WERI-Rb-1 (cell line): ENCODE measurements at regions not wholly inside any gene's neighbourhood (a gene's known extent, or its start where the extent isn't known, plus 50 kb on each side); places are given as distances from the start of the nearest gene placed in this dataset.
A peak's percentile ranks its signal among the peaks of the same experiment; 100 is the strongest.

ENCODE experiments used
- DNase-seq: peaks from one replicate; pipeline ENCODE4 v3.0.0-alpha.2; 2020
- H3K27ac ChIP-seq: fragments of 250-450 bp; sonication (Bioruptor Pico); 2 replicates; pipeline ENCODE4 v1.5.1; 2020; ENCODE audit warnings: mild to moderate bottlenecking, moderate library complexity
- H3K27me3 ChIP-seq: fragments of 250-450 bp; sonication (Bioruptor Pico); 2 replicates; pipeline ENCODE4 v1.5.1; 2021; ENCODE audit warnings: mild to moderate bottlenecking, low read depth, moderate library complexity; ENCODE audit not compliant: insufficient read depth, severe bottlenecking
- H3K36me3 ChIP-seq: fragments of 250-450 bp; sonication (Bioruptor Pico); 2 replicates; pipeline ENCODE4 v1.5.1; 2020; ENCODE audit warnings: mild to moderate bottlenecking, moderate library complexity
- H3K4me3 ChIP-seq: 2 replicates; pipeline ENCODE4 v1.5.1; 2011; ENCODE audit warnings: low read depth, mild to moderate bottlenecking, control low read depth, low read length
- H3K9me3 ChIP-seq: fragments of 250-450 bp; sonication (Bioruptor Pico); 2 replicates; pipeline ENCODE4 v1.5.1; 2021; ENCODE audit warnings: mild to moderate bottlenecking, moderate library complexity; ENCODE audit not compliant: severe bottlenecking
- TF ChIP-seq, protein P1 (sequence below): IDR thresholded peaks from 2 replicates; pipeline ENCODE4 v1.5.1; 2011; ENCODE audit warnings: low read depth, mild to moderate bottlenecking, control low read depth, inconsistent platforms, low read length

GRCh38 chr10:62687230-62687748, 117.2 kb upstream of the ADO start:
- no peak overlapping the region for H3K27ac ChIP-seq
- peaks cover 77% of the 10 kb centered on the region for H3K27me3 ChIP-seq
- no peaks in the 10 kb centered on the region for H3K9me3 ChIP-seq
- H3K36me3 ChIP-seq = no peaks in the 10 kb centered on the region
- DNase-seq = no peak
- H3K4me3 ChIP-seq = no peak overlapping the region
- TF ChIP-seq, protein P1, sequence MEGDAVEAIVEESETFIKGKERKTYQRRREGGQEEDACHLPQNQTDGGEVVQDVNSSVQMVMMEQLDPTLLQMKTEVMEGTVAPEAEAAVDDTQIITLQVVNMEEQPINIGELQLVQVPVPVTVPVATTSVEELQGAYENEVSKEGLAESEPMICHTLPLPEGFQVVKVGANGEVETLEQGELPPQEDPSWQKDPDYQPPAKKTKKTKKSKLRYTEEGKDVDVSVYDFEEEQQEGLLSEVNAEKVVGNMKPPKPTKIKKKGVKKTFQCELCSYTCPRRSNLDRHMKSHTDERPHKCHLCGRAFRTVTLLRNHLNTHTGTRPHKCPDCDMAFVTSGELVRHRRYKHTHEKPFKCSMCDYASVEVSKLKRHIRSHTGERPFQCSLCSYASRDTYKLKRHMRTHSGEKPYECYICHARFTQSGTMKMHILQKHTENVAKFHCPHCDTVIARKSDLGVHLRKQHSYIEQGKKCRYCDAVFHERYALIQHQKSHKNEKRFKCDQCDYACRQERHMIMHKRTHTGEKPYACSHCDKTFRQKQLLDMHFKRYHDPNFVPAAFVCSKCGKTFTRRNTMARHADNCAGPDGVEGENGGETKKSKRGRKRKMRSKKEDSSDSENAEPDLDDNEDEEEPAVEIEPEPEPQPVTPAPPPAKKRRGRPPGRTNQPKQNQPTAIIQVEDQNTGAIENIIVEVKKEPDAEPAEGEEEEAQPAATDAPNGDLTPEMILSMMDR = no peak

DNA sequence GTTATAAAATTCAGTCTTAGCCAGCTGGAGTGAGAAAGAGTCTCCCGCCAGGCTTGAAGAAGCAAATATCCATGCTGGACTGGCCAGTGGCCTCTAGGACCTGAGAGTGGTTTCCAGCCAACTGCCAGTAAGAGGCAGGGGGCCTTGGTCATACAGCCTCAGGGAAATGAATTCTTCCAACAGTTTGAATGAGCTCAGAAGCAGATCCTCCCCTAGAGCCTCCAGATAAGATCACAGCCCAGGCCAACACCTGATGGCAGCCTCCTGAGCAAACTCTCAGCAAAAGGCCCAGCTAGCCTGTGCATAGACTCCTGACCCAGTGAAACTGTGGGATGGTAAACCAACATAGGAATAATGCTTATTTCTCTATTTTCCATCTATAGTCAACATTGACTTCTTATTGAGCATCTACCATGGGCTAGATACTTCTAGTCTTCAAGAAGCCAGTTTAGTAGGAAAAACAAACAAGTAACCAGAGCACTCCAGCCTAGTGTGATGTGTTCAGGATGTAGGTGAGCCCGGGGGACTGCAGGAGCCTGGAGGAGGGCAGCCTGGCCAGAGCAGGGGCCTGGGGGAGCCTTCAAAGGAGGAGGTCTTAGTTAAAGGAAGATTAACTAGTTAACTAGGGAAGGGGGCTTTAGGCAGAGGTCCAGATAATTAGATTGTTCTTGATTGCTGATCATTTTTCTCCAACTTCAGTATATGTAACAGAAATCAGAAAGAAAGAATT, 115.4 kb upstream of the ADO start:
- DNase-seq = no peak
- Histone ChIP-seq H3K27ac (no peak overlapping the region), H3K36me3 (no peaks in the 10 kb centered on the region)

GRCh38 chr10:62689712-62690111, 114.8 kb upstream of the ADO start:
- H3K4me3 ChIP-seq = no peak overlapping the region
- no peaks in the 10 kb centered on the region for H3K9me3 ChIP-seq
- H3K27ac ChIP-seq = no peak overlapping the region
- TF ChIP-seq, protein P1 = no peak
- H3K36me3 ChIP-seq = no peaks in the 10 kb centered on the region
- no peak for DNase-seq
- peaks cover 71% of the 10 kb centered on the region for H3K27me3 ChIP-seq

More for the DNA sequence above, 115.4 kb upstream of the ADO start:
- H3K9me3 ChIP-seq = no peaks in the 10 kb centered on the region
- peaks cover 71% of the 10 kb centered on the region for H3K27me3 ChIP-seq
- no peak overlapping the region for H3K4me3 ChIP-seq
- TF ChIP-seq, protein P1 = no peak

GRCh38 chr10:62690703-62691102, 113.8 kb upstream of the ADO start:
- Histone ChIP-seq H3K27me3 (peaks cover 68% of the 10 kb centered on the region), H3K9me3 (no peaks in the 10 kb centered on the region), H3K4me3 (no peak overlapping the region), H3K36me3 (no peaks in the 10 kb centered on the region), H3K27ac (no peak overlapping the region)
- TF ChIP-seq, protein P1 = 0 out of 2 replicates have a peak, but pooled peaks have one; percentile 5
- no peak for DNase-seq

DNA sequence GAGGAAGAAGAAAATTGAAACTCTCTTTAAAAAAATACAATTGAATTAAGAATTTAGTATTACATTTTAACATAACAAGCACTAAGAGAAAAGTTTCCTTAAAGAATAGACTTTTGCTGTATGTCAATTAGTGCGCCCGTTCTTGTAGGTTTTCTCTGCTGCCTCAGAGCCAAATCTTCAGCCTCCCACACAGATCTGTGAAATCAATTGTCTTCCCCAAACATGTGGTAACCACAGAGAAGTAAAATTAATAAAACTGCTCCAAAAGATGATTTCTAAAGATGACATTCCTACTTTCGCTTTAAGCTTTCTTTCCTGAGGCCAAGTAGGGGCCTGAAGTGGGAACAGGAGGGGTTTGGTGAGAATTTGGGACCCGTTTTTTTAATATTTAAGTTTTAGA, 113.2 kb upstream of the ADO start:
- no peak overlapping the region for H3K27ac ChIP-seq
- H3K27me3 ChIP-seq = peaks cover 61% of the 10 kb centered on the region
- DNase-seq = no peak
- H3K4me3 ChIP-seq = no peak overlapping the region
- H3K36me3 ChIP-seq = no peaks in the 10 kb centered on the region
- TF ChIP-seq, protein P1 = no peak
- H3K9me3 ChIP-seq = no peaks in the 10 kb centered on the region
